ENCODE measurements at regions not wholly inside any gene's neighbourhood (a gene's known extent, or its start where the extent isn't known, plus 50 kb on each side); places are given as distances from the start of the nearest gene placed in this dataset.

DNA sequence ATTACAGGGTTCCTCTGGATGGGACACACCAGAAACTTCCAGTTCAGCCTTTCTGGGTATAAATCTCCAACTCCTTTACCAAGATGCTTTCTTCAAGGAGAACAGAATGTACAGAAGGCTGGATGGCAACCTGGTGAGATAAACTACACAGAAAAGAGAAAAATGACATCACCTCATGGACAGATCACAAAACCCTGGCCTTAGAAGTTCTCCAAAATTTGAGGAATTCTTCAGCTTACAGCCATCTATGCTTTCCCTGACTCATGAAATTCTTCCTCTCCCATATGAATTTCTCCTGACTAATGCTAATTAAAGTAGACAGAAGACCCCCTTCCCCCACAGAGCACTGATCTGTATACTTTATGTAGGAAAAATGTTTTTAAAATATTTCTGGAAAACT, 345.4 kb downstream of the STIM2 start:
- H3F3A ChIP-seq (replicated peaks; ENCODE audit: insufficient read depth) = no peaks in the 10 kb centered on the region
- H3K27me3 ChIP-seq (ENCODE audit: insufficient read depth) = no peaks in the 10 kb centered on the region
- ChIA-PET CTCF (no interaction called here), POLR2A (no interaction called here)
- H4K20me1 ChIP-seq (ENCODE audit: insufficient read depth) = no peaks in the 10 kb centered on the region
- H2AFZ ChIP-seq (ENCODE audit: low read depth) = no peak overlapping the region
- H3K36me3 ChIP-seq (replicated peaks in 1 of 2; ENCODE audit: control insufficient read depth in 1 of 2, insufficient read depth in 2 of 2, low read length in 1 of 2) = no peaks in the 10 kb centered on the region
- H3K79me2 ChIP-seq (ENCODE audit: insufficient read depth) = no peaks in the 10 kb centered on the region
- H3K9ac ChIP-seq = no peak overlapping the region
- H3K27ac ChIP-seq (ENCODE audit: low read depth in 2 of 2, low read length in 1 of 2) = no peak overlapping the region
- no peaks in the 10 kb centered on the region for H3K9me3 ChIP-seq
- no peaks in the 10 kb centered on the region for H3K4me1 ChIP-seq (ENCODE audit: control insufficient read depth in 1 of 2, insufficient read depth in 2 of 2, low read depth in 1 of 2, low read length in 1 of 2)
- TF ChIP-seq YY1 (IDR thresholded peaks at IDR 0.05; ENCODE audit: low read depth) (no peak), SIN3A (IDR thresholded peaks at IDR 0.05; ENCODE audit: borderline replicate concordance, low read depth, low read length) (no peak)
- no peak overlapping the region for H3K4me3 ChIP-seq (ENCODE audit: low read depth in 2 of 2, low read length in 1 of 2)
- no peak for DNase-seq
- no peaks in the 10 kb centered on the region for H3K9me2 ChIP-seq
- no peak overlapping the region for H3K4me2 ChIP-seq

DNA sequence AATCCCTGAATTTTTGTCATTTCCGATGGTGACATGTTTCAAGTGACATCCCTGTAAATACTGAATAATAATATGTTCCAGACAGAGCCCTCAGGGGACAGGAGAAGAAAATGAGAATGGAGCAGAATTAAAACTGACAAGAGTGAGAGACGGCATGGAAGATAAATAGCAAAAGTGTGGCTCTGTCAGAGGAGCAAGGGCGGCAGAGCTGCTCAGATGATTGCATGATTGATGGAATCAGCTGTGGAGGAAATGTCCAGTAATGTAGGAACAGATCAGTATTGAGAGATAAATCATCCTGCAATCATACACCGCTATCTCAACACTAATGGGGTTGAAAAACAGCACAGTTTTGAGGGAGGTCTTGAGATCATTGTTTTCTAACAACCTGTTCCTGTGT, 350.3 kb downstream of the STIM2 start:
- no peak for DNase-seq
- Histone ChIP-seq H3K9me3 (no peaks in the 10 kb centered on the region), H3K79me2 (ENCODE audit: insufficient read depth) (no peaks in the 10 kb centered on the region), H3K27me3 (ENCODE audit: insufficient read depth) (no peaks in the 10 kb centered on the region), H3K4me2 (no peak overlapping the region), H4K20me1 (ENCODE audit: insufficient read depth) (no peaks in the 10 kb centered on the region), H2AFZ (ENCODE audit: low read depth) (no peak overlapping the region), H3K9me2 (no peaks in the 10 kb centered on the region), H3F3A (replicated peaks; ENCODE audit: insufficient read depth) (no peaks in the 10 kb centered on the region), H3K4me1 (ENCODE audit: control insufficient read depth in 1 of 2, insufficient read depth in 2 of 2, low read depth in 1 of 2, low read length in 1 of 2) (no peaks in the 10 kb centered on the region), H3K4me3 (ENCODE audit: low read depth in 2 of 2, low read length in 1 of 2) (no peak overlapping the region), H3K9ac (no peak overlapping the region), H3K36me3 (replicated peaks in 1 of 2; ENCODE audit: control insufficient read depth in 1 of 2, insufficient read depth in 2 of 2, low read length in 1 of 2) (no peaks in the 10 kb centered on the region), H3K27ac (ENCODE audit: low read depth in 2 of 2, low read length in 1 of 2) (no peak overlapping the region)
- 6% methylated on average over 4 of the region's 4 CpGs for WGBS (ENCODE audit: low lambda C conversion rate)
- CTCF ChIA-PET = no interaction called here
- TF ChIP-seq RCOR1 (IDR thresholded peaks at IDR 0.05; ENCODE audit: low read length) = no peak
- TF ChIP-seq, protein P1, sequence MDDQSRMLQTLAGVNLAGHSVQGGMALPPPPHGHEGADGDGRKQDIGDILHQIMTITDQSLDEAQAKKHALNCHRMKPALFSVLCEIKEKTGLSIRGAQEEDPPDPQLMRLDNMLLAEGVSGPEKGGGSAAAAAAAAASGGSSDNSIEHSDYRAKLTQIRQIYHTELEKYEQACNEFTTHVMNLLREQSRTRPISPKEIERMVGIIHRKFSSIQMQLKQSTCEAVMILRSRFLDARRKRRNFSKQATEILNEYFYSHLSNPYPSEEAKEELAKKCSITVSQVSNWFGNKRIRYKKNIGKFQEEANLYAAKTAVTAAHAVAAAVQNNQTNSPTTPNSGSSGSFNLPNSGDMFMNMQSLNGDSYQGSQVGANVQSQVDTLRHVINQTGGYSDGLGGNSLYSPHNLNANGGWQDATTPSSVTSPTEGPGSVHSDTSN (IDR thresholded peaks at IDR 0.05) = no peak
- no peak for TF ChIP-seq GATA2 (CRISPR knock-in tag; IDR thresholded peaks at IDR 0.05)
- no peak for TF ChIP-seq GABPA (IDR thresholded peaks at IDR 0.05; ENCODE audit: low read depth)
- no peak for TF ChIP-seq FOXM1 (IDR thresholded peaks at IDR 0.05; ENCODE audit: low read depth)
- TF ChIP-seq TEAD4 (IDR thresholded peaks at IDR 0.05; ENCODE audit: borderline replicate concordance, insufficient read depth) = no peak
- TF ChIP-seq, protein P2, sequence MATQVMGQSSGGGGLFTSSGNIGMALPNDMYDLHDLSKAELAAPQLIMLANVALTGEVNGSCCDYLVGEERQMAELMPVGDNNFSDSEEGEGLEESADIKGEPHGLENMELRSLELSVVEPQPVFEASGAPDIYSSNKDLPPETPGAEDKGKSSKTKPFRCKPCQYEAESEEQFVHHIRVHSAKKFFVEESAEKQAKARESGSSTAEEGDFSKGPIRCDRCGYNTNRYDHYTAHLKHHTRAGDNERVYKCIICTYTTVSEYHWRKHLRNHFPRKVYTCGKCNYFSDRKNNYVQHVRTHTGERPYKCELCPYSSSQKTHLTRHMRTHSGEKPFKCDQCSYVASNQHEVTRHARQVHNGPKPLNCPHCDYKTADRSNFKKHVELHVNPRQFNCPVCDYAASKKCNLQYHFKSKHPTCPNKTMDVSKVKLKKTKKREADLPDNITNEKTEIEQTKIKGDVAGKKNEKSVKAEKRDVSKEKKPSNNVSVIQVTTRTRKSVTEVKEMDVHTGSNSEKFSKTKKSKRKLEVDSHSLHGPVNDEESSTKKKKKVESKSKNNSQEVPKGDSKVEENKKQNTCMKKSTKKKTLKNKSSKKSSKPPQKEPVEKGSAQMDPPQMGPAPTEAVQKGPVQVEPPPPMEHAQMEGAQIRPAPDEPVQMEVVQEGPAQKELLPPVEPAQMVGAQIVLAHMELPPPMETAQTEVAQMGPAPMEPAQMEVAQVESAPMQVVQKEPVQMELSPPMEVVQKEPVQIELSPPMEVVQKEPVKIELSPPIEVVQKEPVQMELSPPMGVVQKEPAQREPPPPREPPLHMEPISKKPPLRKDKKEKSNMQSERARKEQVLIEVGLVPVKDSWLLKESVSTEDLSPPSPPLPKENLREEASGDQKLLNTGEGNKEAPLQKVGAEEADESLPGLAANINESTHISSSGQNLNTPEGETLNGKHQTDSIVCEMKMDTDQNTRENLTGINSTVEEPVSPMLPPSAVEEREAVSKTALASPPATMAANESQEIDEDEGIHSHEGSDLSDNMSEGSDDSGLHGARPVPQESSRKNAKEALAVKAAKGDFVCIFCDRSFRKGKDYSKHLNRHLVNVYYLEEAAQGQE (IDR thresholded peaks at IDR 0.05; ENCODE audit: low read depth, low read length) = no peak
- TF ChIP-seq, protein P3, sequence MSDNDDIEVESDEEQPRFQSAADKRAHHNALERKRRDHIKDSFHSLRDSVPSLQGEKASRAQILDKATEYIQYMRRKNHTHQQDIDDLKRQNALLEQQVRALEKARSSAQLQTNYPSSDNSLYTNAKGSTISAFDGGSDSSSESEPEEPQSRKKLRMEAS (IDR thresholded peaks at IDR 0.05; ENCODE audit: low read depth) = no peak
- TF ChIP-seq MEF2A (IDR thresholded peaks at IDR 0.05; ENCODE audit: borderline replicate concordance, low read depth) = no peak
- no peak for TF ChIP-seq RAD21 (IDR thresholded peaks at IDR 0.05; ENCODE audit: low read length)
- TF ChIP-seq CHD2 (IDR thresholded peaks at IDR 0.05; ENCODE audit: low read length, partially characterized antibody) = no peak
- no peak for TF ChIP-seq TAF1 (IDR thresholded peaks at IDR 0.05; ENCODE audit: borderline replicate concordance, low read depth, low read length)
- POLR2A ChIA-PET = no interaction called here

Measured in SK-N-SH (cell line).